OCI-LY3 (cell line): ENCODE measurements at regions not wholly inside any gene's neighbourhood (a gene's known extent, or its start where the extent isn't known, plus 50 kb on each side); places are given as distances from the start of the nearest gene placed in this dataset.

Source experiments
- H2AFZ ChIP-seq: fragments of 200-600, 300-600 bp; shearing (Covaris generic); 2 replicates; pipeline ENCODE4 v1.6.0; 2014; ENCODE audit warnings: antibody characterized with exemption, low read depth, low read length
- H3K27ac ChIP-seq: fragments of 200-600, 300-600 bp; sonication (generic); 2 replicates; pipeline ENCODE4 v1.5.1; 2014; ENCODE audit warnings: mild to moderate bottlenecking, low read length, moderate library complexity, mixed read lengths
- H3K27me3 ChIP-seq: fragments of 200-600, 300-600 bp; sonication (generic); 2 replicates; pipeline ENCODE4 v1.6.1; 2014; ENCODE audit warnings: low read depth, low read length, mixed read lengths
- H3K36me3 ChIP-seq: fragments of 200-600, 300-600 bp; sonication (generic); replicated peaks from 2 replicates; pipeline ENCODE3; 2014; ENCODE audit warnings: low read depth, low read length, mixed read lengths
- H3K4me1 ChIP-seq: fragments of 300-600, 200-600 bp; sonication (generic); 2 replicates; pipeline ENCODE4 v1.6.1; 2014; ENCODE audit warnings: low read length, mixed read lengths
- H3K4me2 ChIP-seq: fragments of 200-600, 300-600 bp; sonication (generic); 2 replicates; pipeline ENCODE4 v1.6.1; 2014; ENCODE audit warnings: low read length, mixed read lengths
- H3K4me3 ChIP-seq: fragments of 300-600, 200-600 bp; sonication (generic); 2 replicates; pipeline ENCODE4 v1.5.1; 2014; ENCODE audit warnings: antibody characterized with exemption, mild to moderate bottlenecking, low read length, moderate library complexity
- H3K79me2 ChIP-seq: fragments of 300-600, 200-600 bp; shearing (Covaris generic); 2 replicates; pipeline ENCODE4 v1.6.1; 2014; ENCODE audit warnings: mild to moderate bottlenecking, low read length, mixed read lengths
- H3K9ac ChIP-seq: fragments of 300-600, 200-600 bp; shearing (Covaris generic); 2 replicates; pipeline ENCODE4 v1.6.0; 2014; ENCODE audit warnings: mild to moderate bottlenecking, low read length, moderate library complexity
- H3K9me3 ChIP-seq: fragments of 200-600, 300-600 bp; shearing (Covaris generic); 2 replicates; pipeline ENCODE4 v1.6.1; 2014; ENCODE audit warnings: low read length, mixed read lengths; ENCODE audit not compliant: insufficient read depth
- H4K20me1 ChIP-seq: fragments of 200-600, 300-600 bp; sonication (generic); 2 replicates; pipeline ENCODE4 v1.6.1; 2016; ENCODE audit warnings: low read length, mixed read lengths; ENCODE audit not compliant: insufficient read depth
- EZH2phosphoT487 ChIP-seq: fragments of 200-600 bp; shearing (Covaris generic); IDR thresholded peaks from 2 replicates; pipeline ENCODE4 v1.6.1; 2018; ENCODE audit warnings: antibody characterized with exemption, mixed run types, low read depth
- TF ChIP-seq, protein P1 (sequence below): fragments of 200-600, 300-600 bp; sonication (generic); IDR thresholded peaks from 2 replicates; pipeline ENCODE4 v1.5.1; 2014; ENCODE audit warnings: antibody characterized with exemption, low read length, low read depth

DNA sequence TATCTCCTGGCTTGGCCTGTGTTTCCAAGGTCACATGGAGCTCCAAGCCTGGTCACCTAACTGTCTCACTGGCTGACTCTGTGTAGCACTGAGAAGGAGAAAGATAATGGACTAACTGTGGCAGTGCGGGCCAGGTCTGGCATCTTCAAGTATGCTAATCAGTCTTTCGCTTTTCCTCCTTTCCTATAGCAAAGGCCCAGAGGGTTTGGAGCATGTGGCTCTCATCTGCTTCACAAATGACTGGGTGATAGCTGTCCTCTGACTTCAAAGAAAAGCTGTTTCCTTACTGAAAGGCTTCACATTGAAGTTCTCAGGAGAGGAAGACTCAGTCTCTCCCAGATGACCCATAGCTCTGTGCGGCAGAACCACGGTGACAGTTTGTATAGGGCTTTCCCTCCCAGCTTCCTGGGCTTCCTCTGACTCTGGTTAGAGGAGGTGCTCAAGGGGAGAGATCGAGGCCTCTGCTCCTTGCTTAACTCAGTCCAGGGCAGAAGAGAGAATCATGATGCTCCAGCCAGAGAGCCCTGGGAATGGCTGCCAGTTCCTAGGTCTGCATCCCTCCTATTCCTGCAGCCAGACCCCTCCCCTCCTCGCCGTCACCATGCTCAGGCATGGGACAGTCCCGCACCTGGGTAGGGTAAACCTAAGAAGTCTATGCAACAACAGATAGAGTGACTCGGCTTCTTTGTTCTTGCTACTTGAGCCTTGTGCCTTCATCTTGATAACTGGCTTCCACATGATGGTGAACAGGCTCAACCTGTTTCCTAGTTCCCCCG, 72.3 kb downstream of the CCDC71L start:
- no peaks in the 10 kb centered on the region for H3K4me1 ChIP-seq
- no peak overlapping the region for H3K9ac ChIP-seq
- no peak for TF ChIP-seq EZH2phosphoT487
- TF ChIP-seq, protein P1, sequence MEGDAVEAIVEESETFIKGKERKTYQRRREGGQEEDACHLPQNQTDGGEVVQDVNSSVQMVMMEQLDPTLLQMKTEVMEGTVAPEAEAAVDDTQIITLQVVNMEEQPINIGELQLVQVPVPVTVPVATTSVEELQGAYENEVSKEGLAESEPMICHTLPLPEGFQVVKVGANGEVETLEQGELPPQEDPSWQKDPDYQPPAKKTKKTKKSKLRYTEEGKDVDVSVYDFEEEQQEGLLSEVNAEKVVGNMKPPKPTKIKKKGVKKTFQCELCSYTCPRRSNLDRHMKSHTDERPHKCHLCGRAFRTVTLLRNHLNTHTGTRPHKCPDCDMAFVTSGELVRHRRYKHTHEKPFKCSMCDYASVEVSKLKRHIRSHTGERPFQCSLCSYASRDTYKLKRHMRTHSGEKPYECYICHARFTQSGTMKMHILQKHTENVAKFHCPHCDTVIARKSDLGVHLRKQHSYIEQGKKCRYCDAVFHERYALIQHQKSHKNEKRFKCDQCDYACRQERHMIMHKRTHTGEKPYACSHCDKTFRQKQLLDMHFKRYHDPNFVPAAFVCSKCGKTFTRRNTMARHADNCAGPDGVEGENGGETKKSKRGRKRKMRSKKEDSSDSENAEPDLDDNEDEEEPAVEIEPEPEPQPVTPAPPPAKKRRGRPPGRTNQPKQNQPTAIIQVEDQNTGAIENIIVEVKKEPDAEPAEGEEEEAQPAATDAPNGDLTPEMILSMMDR = no peak
- H3K4me3 ChIP-seq = no peak overlapping the region
- no peaks in the 10 kb centered on the region for H3K9me3 ChIP-seq
- no peak overlapping the region for H3K27ac ChIP-seq
- H3K36me3 ChIP-seq = no peaks in the 10 kb centered on the region
- no peak overlapping the region for H3K4me2 ChIP-seq
- no peak overlapping the region for H2AFZ ChIP-seq
- no peaks in the 10 kb centered on the region for H3K27me3 ChIP-seq
- no peaks in the 10 kb centered on the region for H3K79me2 ChIP-seq
- no peaks in the 10 kb centered on the region for H4K20me1 ChIP-seq

DNA sequence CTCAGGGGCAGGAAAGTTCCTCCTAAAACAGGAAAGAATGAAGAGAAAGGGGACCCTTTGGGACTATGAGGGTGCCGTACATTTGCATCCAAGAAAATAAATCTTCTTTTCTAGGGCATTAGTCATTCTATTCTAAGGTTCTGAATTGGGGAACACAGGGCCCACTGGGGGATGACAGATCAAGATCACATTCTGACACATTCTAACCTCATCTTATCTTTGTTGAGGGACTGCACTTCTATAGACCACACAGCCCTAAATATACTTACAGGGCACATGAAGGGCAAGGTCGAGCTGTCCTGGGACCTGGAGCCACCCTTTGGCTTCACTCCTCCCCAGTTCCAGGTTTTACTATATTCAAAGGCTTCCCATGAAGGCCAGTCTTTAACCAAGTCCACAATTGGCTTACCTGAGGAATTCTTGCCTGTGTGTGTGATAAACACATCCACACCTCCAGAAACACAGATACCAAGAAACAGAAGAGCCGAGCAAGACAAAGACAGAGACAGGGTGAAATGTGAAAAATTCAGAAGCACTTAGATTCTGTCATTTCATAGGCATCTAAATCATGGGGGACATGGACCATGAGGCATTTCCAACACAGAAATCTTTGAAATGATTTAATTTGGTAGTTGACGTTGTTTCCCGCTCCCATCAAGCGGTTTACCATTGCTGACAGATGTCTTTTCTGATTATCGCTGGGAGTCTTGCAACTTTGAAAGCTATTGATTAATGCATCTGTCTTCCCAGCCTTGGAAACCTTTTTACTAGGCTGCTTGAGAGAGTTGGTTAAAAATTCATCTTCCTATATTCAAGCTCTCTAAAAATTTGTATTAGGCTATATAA, 75.8 kb downstream of the CCDC71L start:
- H2AFZ ChIP-seq = no peak overlapping the region

DNA sequence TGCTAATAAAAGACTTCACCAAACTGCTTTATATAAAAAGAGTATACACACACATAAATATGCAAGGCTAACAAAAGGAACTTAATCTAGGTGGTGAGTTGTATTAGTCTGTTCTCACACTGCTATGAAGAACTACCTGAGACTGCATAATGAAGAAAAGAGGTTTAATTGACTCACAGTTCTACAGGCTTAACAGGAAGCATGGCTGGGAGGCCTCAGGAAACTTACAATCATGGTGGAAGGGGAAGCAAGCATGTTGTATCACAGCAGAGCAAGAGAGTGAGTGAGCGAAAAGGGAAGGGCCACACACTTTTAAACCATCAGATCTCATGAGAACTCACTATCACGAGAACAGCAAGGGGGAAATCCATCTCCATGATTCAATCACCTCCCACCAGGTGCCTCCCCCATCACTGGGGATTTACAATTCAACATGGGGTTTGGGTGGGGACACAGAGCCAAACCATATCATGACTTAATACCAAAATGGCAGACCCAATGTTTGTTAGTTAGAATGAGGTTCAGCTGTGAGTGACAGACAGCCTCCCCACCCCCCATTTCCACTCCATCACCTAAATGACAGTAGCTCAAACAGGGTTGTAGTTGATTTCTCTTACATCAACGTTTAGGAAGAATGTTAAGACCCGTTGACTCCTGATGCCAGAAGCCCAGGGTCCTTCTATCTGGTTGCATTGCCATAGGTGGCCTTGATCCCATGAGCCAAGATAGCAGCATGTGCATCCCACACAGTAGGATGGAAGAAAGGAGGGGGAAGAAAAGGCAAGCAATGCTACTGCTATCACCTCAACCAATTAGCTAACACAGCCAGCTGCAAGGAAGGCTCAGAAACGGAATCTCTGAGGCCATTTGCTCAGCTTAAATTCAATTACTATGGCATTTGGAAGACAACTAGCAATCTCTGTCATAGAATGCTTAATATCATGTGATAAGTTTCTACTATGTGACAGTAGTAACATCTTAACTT, 77.0 kb downstream of the CCDC71L start:
- no peaks in the 10 kb centered on the region for H3K9me3 ChIP-seq

More for the DNA sequence above, 75.8 kb downstream of the CCDC71L start:
- no peaks in the 10 kb centered on the region for H3K79me2 ChIP-seq
- TF ChIP-seq, protein P1 = no peak
- no peak for TF ChIP-seq EZH2phosphoT487
- H3K36me3 ChIP-seq = no peaks in the 10 kb centered on the region
- H3K4me3 ChIP-seq = no peak overlapping the region
- no peaks in the 10 kb centered on the region for H3K4me1 ChIP-seq
- no peaks in the 10 kb centered on the region for H3K27me3 ChIP-seq
- no peaks in the 10 kb centered on the region for H4K20me1 ChIP-seq
- H3K9me3 ChIP-seq = no peaks in the 10 kb centered on the region
- H3K9ac ChIP-seq = no peak overlapping the region
- H3K27ac ChIP-seq = no peak overlapping the region
- H3K4me2 ChIP-seq = no peak overlapping the region

More for the DNA sequence above, 77.0 kb downstream of the CCDC71L start:
- Histone ChIP-seq H3K4me2 (no peak overlapping the region), H3K9ac (no peak overlapping the region), H3K36me3 (no peaks in the 10 kb centered on the region), H3K27ac (no peak overlapping the region), H3K27me3 (no peaks in the 10 kb centered on the region), H3K4me1 (peaks cover 7% of the 10 kb centered on the region), H3K79me2 (no peaks in the 10 kb centered on the region), H4K20me1 (no peaks in the 10 kb centered on the region), H3K4me3 (no peak overlapping the region), H2AFZ (no peak overlapping the region)
- TF ChIP-seq, protein P1 = no peak
- TF ChIP-seq EZH2phosphoT487 = no peak
